Panc1 (cell line): ENCODE measurements at regions not wholly inside any gene's neighbourhood (a gene's known extent, or its start where the extent isn't known, plus 50 kb on each side); places are given as distances from the start of the nearest gene placed in this dataset.
A peak's percentile ranks its signal among the peaks of the same experiment; 100 is the strongest.

Source experiments
- ATAC-seq: fragments of 200-7000 bp; cut with Tn5 transposase; 2 replicates; pipeline ENCODE4 v1.9.1; 2020; ENCODE audit warnings: mild to moderate bottlenecking, moderate library complexity
- BruUV-seq: library from RNA; stranded (reverse); fragments of 400-500 nt; replicated peaks from 2 replicates; lab custom pipeline; 2021; lab: Mats Ljungman, UMichigan
- CTCF ChIA-PET: fragments of 300-600 bp; sonication (Branson Sonifier 250); formaldehyde crosslinking; loops from one replicate; lab custom pipeline; 2022; ENCODE audit warnings: antibody characterized with exemption; lab: Charles Lee
- POLR2A ChIA-PET: fragments of 300-600 bp; sonication (Branson Sonifier 250); formaldehyde crosslinking; loops from one replicate; lab custom pipeline; 2022; ENCODE audit warnings: antibody characterized with exemption; lab: Charles Lee
- DNase-seq: peaks from one replicate; pipeline ENCODE4 v3.0.0-alpha.2; 2010; ENCODE audit warnings: low read depth, low spot score
- H3K27ac ChIP-seq: 2 replicates; pipeline ENCODE4 v1.5.1; 2011; ENCODE audit warnings: mild to moderate bottlenecking, low read length, inconsistent platforms
- H3K27me3 ChIP-seq: fragments of 200-500 bp; sonication (Bioruptor generic); 2 replicates; pipeline ENCODE4 v1.6.0; 2014; ENCODE audit warnings: low read length, inconsistent platforms; ENCODE audit not compliant: control insufficient read depth, insufficient read depth
- H3K36me3 ChIP-seq: fragments of 200-500 bp; sonication (Bioruptor generic); 2 replicates; pipeline ENCODE4 v1.5.1; 2014; ENCODE audit warnings: inconsistent platforms, mild to moderate bottlenecking, low read length, moderate library complexity; ENCODE audit not compliant: control insufficient read depth, insufficient read depth
- H3K4me1 ChIP-seq: 2 replicates; pipeline ENCODE4 v1.5.1; 2011; ENCODE audit warnings: inconsistent platforms, mild to moderate bottlenecking, low read length, moderate library complexity; ENCODE audit not compliant: control insufficient read depth, insufficient read depth
- H3K4me3 ChIP-seq, 2 experiments: 2 replicates each; pipeline ENCODE4 v1.5.1; 2011 to 2012; ENCODE audit warnings: low read depth in 2 of 2, low read length in 2 of 2, mild to moderate bottlenecking in 2 of 2, inconsistent platforms in 1 of 2, moderate library complexity in 1 of 2
- H3K9me3 ChIP-seq: fragments of 200-500 bp; sonication (Bioruptor generic); 2 replicates; pipeline ENCODE4 v1.5.1; 2014; ENCODE audit warnings: low read depth, mild to moderate bottlenecking, inconsistent platforms, low read length, moderate library complexity; ENCODE audit not compliant: control insufficient read depth, insufficient read depth
- CTCF ChIP-seq: fragments of 450-650 bp; IDR thresholded peaks from 2 replicates; pipeline ENCODE4 v1.5.1; 2017; ENCODE audit warnings: mild to moderate bottlenecking
- POLR2AphosphoS5 ChIP-seq: IDR thresholded peaks from 2 replicates; pipeline ENCODE4 v1.6.1; 2012; ENCODE audit warnings: mild to moderate bottlenecking, low read depth, low read length, moderate library complexity
- REST ChIP-seq, 2 experiments: IDR thresholded peaks; 2 replicates each; pipeline ENCODE4 v1.6.1; 2011 to 2012; ENCODE audit warnings: low read depth in 2 of 2, control low read depth in 1 of 2, low read length in 1 of 2, mild to moderate bottlenecking in 1 of 2, moderate library complexity in 1 of 2; ENCODE audit not compliant: insufficient read depth in 1 of 2
- SIN3A ChIP-seq: IDR thresholded peaks from 2 replicates; pipeline ENCODE4 v1.6.1; 2012; ENCODE audit warnings: low read depth, mild to moderate bottlenecking, low read length, moderate library complexity, borderline replicate concordance; ENCODE audit not compliant: insufficient read depth
- TCF7L2 ChIP-seq: IDR thresholded peaks from 2 replicates; pipeline ENCODE4 v1.6.1; 2011; ENCODE audit warnings: mild to moderate bottlenecking, low read depth, low read length, inconsistent platforms
- in situ Hi-C: cut with HindIII; loops from 2 replicates; pipeline ENCODE4 v1.10.0; 2016; ENCODE audit warnings: low sequenced_read_pairs, low pct_unique_long_range_greater_than_20kb
- intact Hi-C: fragments of 100-400 bp; cut with micrococcal nuclease; formaldehyde crosslinking; loops from one replicate; pipeline ENCODE4 v1.10.0; 2022; ENCODE audit not compliant: unreplicated experiment

GRCh38 chr17:31673076-31673475 lies 186.0 kb downstream of the COPRS start:
- in situ Hi-C loops = no loop called here
- Histone ChIP-seq H3K9me3 (no peaks in the 10 kb centered on the region), H3K27ac (no peak overlapping the region; the same call in 1 of the 2 replicates), H3K36me3 (no peaks in the 10 kb centered on the region), H3K27me3 (no peaks in the 10 kb centered on the region), H3K4me1 (peaks cover 23% of the 10 kb centered on the region), H3K4me3 (no peak overlapping the region)
- no TSS peak for BruUV-seq
- no peak for ATAC-seq
- ChIA-PET CTCF (no interaction called here), POLR2A (interaction anchor here (0.5 to 0.6 kb wide), 2 partner anchors 10 to 144 kb away, joined by 4 read pairs; no protein-coding TSS in a partner anchor)
- intact Hi-C loops = no loop called here
- no peak for DNase-seq
- TF ChIP-seq TCF7L2 = no peak
- TF ChIP-seq CTCF = no peak
- no peak for TF ChIP-seq POLR2AphosphoS5
- TF ChIP-seq REST (IDR thresholded peaks at IDR 0.05; ENCODE audit: insufficient read depth in 1 of 2, low read depth in 2 of 2, low read length in 1 of 2) = no peak
- no peak for TF ChIP-seq SIN3A

- ATAC-seq (no peak), DNase-seq (no peak)
- intact Hi-C loops (no loop called here), in situ Hi-C loops (no loop called here)
- ChIA-PET POLR2A (interaction anchor here (0.5 to 0.6 kb wide), 2 partner anchors 9 to 145 kb away, joined by 4 read pairs; no protein-coding TSS in a partner anchor), CTCF (no interaction called here)
- Histone ChIP-seq H3K27me3 (no peaks in the 10 kb centered on the region), H3K36me3 (no peaks in the 10 kb centered on the region), H3K4me1 (peaks cover 23% of the 10 kb centered on the region), H3K9me3 (no peaks in the 10 kb centered on the region), H3K27ac (0 out of 2 replicates have a peak overlapping the region, but pooled peaks have one; percentile 23), H3K4me3 (no peak overlapping the region)
- no TSS peak for BruUV-seq
- TF ChIP-seq REST (IDR thresholded peaks at IDR 0.05; ENCODE audit: insufficient read depth in 1 of 2, low read depth in 2 of 2, low read length in 1 of 2) = peak in 1 of 2 experiments; percentile 35; a peak in 1 of 4 replicates
- TF ChIP-seq SIN3A = no peak
- TF ChIP-seq POLR2AphosphoS5 = no peak
- no peak for TF ChIP-seq CTCF
- TF ChIP-seq TCF7L2 = no peak
Measured at GRCh38 chr17:31672161-31672819, 186.8 kb downstream of the COPRS start.
